T-cell (primary cell): ENCODE measurements at regions not wholly inside any gene's neighbourhood (a gene's known extent, or its start where the extent isn't known, plus 50 kb on each side); places are given as distances from the start of the nearest gene placed in this dataset.
A peak's percentile ranks its signal among the peaks of the same experiment; 100 is the strongest.

ENCODE experiments used
- ATAC-seq, 4 experiments: fragments of 200-7000 bp in 3 of 4; fragments of 150-1000 bp in 1 of 4; cut with Tn5 transposase; replicated peaks in 1 of 4; 1 replicate in 3 of 4; 2 replicates in 1 of 4; pipeline ENCODE4 v1.10.0; 2021; ENCODE audit warnings: moderate library complexity in 3 of 4, mild to moderate bottlenecking in 2 of 4, moderate number of reproducible peaks in 1 of 4
- CTCF ChIA-PET, 2 donors: fragments of 300-600 bp; sonication (Branson Sonifier 250); formaldehyde crosslinking; loops; one replicate each; lab custom pipeline; 2022; ENCODE audit warnings: antibody characterized with exemption in 2 of 2; lab: Charles Lee
- POLR2A ChIA-PET, 2 donors: fragments of 300-600 bp; sonication (Branson Sonifier 250); formaldehyde crosslinking; loops; one replicate each; lab custom pipeline; 2022; ENCODE audit warnings: antibody characterized with exemption in 2 of 2; lab: Charles Lee
- DNase-seq, 35 experiments: peaks; one replicate each; pipeline versions ENCODE4 v3.0.0 to v3.0.0-alpha.2; 2013 to 2023
- H3K27ac ChIP-seq: one replicate; pipeline ENCODE4 v1.5.1; 2013; ENCODE audit warnings: low read length
- H3K27me3 ChIP-seq, 2 experiments: replicated peaks in 1 of 2; 1 replicate in 1 of 2; 2 replicates in 1 of 2; pipeline versions ENCODE4 v1.6.1 to v1.7.0; 2013; ENCODE audit warnings: low read length in 1 of 2, mixed read lengths in 1 of 2; ENCODE audit not compliant: control insufficient read depth in 2 of 2, insufficient read depth in 2 of 2; ENCODE audit errors: extremely low read depth in 1 of 2
- H3K36me3 ChIP-seq, 2 donors: 1 replicate in 1 of 2; 2 replicates in 1 of 2; pipeline versions ENCODE4 v1.6.1 to v1.7.0; 2013; ENCODE audit warnings: low read length in 1 of 2; ENCODE audit not compliant: control insufficient read depth in 2 of 2, insufficient read depth in 1 of 2; ENCODE audit errors: extremely low read depth in 1 of 2
- H3K4me1 ChIP-seq, 2 experiments: 1 replicate in 1 of 2; 2 replicates in 1 of 2; pipeline versions ENCODE4 v1.6.1 to v1.7.0; 2013; ENCODE audit warnings: low read length in 2 of 2, mixed read lengths in 1 of 2; ENCODE audit not compliant: insufficient read depth in 2 of 2, control insufficient read depth in 1 of 2; ENCODE audit errors: extremely low read depth in 1 of 2
- H3K4me3 ChIP-seq, 2 donors: 1 replicate in 1 of 2; 2 replicates in 1 of 2; pipeline versions ENCODE4 v1.5.1 to v1.7.0; 2013; ENCODE audit warnings: mild to moderate bottlenecking in 2 of 2, low read length in 1 of 2, moderate library complexity in 1 of 2; ENCODE audit not compliant: control insufficient read depth in 1 of 2; ENCODE audit errors: extremely low read depth in 1 of 2
- H3K9me3 ChIP-seq: 2 replicates; pipeline ENCODE4 v1.7.0; 2013
- H3K27ac Mint-ChIP-seq, 2 donors: one replicate each; pipeline ENCODE4 v1.8.0; 2020 to 2021; ENCODE audit warnings: mild to moderate bottlenecking in 2 of 2, mixed read lengths in 2 of 2
- H3K27me3 Mint-ChIP-seq, 2 donors: one replicate each; pipeline ENCODE4 v1.8.0; 2021 to 2022; ENCODE audit warnings: mixed read lengths in 2 of 2
- H3K36me3 Mint-ChIP-seq: one replicate; pipeline ENCODE4 v1.8.0; 2021; ENCODE audit warnings: mixed read lengths
- H3K4me1 Mint-ChIP-seq, 3 donors: one replicate each; pipeline ENCODE4 v1.8.0; 2020 to 2022; ENCODE audit warnings: mixed read lengths in 3 of 3, mild to moderate bottlenecking in 1 of 3
- H3K4me3 Mint-ChIP-seq, 3 donors: one replicate each; pipeline ENCODE4 v1.8.0; 2020 to 2022; ENCODE audit warnings: mild to moderate bottlenecking in 3 of 3, mixed read lengths in 3 of 3, moderate library complexity in 3 of 3
- H3K9me3 Mint-ChIP-seq, 3 donors: one replicate each; pipeline ENCODE4 v1.8.0; 2020 to 2022; ENCODE audit warnings: mixed read lengths in 3 of 3
- WGBS: methylation state at CpG from one replicate; pipeline ENCODE4 v1.1.5; 2013; ENCODE audit warnings: missing lambda C conversion rate; ENCODE audit not compliant: insufficient coverage; 5-methylcytosine and 5-hydroxymethylcytosine counted together

DNA sequence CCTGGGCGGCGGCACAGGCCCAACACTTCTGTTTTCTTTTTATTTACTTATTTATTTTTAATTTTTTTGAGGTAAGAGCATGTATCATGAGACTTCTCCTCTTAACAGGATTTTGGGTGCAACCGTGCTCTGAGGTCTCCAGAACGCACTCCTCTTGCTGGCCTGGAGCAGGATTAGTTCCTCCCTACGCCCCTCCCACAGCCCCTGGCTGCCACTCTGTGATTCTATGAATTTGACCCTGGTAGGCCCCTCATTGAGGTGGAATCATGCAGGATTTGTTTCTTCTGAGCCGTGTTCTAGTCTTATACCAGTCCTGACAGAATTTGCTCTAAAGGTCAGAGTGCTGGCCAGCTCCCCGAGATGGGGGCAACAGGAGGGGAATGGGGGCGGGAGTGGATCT, 106.5 kb upstream of the HS6ST1 start:
- Histone ChIP-seq H3K27ac (no peak overlapping the region), H3K9me3 (no peaks in the 10 kb centered on the region), H3K36me3 (no peaks in the 10 kb centered on the region), H3K27me3 (peaks cover 0 to 25% of the 10 kb centered on the region in 2 experiments), H3K4me3 (no peak overlapping the region), H3K4me1 (no peaks in the 10 kb centered on the region)
- DNase-seq (no peak), ATAC-seq (no peak)
- Mint-ChIP-seq H3K4me1 (no peaks in the 10 kb centered on the region), H3K27me3 (peaks cover 0 to 11% of the 10 kb centered on the region in 2 donors), H3K4me3 (no peak overlapping the region), H3K9me3 (peaks cover 2 to 17% (median 10%) of the 10 kb centered on the region in 3 donors), H3K27ac (no peak overlapping the region), H3K36me3 (no peaks in the 10 kb centered on the region)
- CTCF ChIA-PET = no interaction called here
- WGBS = 89% methylated on average over 5 of the region's 8 CpGs
- POLR2A ChIA-PET = no interaction called here

DNA sequence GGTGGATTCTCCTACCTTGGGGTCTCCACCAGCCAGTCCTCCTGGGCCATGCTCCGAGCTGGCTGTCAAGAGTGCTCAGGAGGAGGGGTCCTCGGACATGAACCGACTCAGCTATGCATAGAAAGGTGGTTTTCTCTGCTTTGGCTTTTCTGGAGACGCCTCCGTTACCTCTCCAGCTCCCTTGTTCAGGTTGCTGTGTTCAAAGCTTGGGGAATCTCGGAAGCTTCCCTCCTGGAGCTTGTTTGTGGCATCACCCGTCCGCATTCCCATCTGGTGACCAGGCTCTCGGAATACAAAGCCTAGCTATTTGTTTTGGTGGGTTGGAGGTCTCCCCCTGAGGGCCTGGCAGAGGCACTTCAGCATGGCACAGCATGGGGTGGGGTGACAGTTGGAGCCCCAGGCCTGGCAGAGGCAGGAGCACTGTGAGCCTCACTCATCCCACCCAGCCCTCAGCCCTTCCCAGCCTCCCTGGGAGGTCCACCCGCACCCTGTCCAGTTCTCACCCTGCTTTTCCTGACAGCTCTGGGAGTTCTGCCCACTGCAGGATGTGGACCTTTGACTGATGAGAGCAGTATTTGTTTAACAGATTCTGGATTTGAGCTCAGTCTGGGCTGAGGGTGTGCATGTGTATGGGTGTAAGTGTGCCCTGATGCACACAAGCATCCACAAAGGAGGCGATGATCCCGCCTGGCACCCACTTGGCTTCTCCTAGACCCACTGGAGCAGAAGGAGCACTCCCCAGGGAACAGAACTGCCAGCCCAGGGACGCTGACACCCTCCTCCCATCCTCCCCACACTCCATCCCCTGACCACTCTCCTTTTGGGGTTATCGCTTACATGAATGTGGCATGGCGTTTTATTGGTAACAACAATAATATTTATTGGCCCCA, 107.3 kb upstream of the HS6ST1 start:
- Histone ChIP-seq H3K9me3 (no peaks in the 10 kb centered on the region), H3K27ac (no peak overlapping the region), H3K4me1 (no peaks in the 10 kb centered on the region), H3K27me3 (peaks cover 0 to 25% of the 10 kb centered on the region in 2 experiments), H3K4me3 (no peak overlapping the region), H3K36me3 (no peaks in the 10 kb centered on the region)
- POLR2A ChIA-PET = interaction anchor here in 1 of 2 donors (0.7 kb wide), 1 partner anchor 38 kb away, joined by 3 read pairs; no protein-coding TSS in a partner anchor
- no peak overlapping the region for H3K27ac Mint-ChIP-seq
- no peaks in the 10 kb centered on the region for H3K36me3 Mint-ChIP-seq
- peaks cover 0 to 11% of the 10 kb centered on the region in 2 donors for H3K27me3 Mint-ChIP-seq
- WGBS = 59% methylated on average over 8 of the region's 15 CpGs
- H3K4me3 Mint-ChIP-seq = no peak overlapping the region
- peaks cover 2 to 21% (median 10%) of the 10 kb centered on the region in 3 donors for H3K9me3 Mint-ChIP-seq
- CTCF ChIA-PET = no interaction called here
- H3K4me1 Mint-ChIP-seq = no peaks in the 10 kb centered on the region
- ATAC-seq (no peak), DNase-seq (no peak)

DNA sequence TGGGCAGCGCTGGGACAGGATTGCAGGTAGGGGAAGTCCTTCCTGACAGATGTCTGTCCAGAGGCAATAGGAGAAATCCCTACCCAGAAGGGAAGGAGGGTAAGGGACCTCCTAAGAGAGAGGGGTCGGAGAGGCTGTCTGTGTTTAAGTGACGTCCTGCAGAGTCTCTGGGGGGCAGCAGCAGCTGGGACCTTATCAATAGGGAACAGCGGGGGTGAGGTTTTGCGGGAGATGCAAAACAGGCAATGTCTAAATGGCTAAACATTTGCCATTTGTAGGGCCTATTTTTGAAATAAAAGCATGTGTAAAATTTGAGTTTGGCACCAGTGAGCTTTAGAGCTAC, 108.7 kb upstream of the HS6ST1 start:
- no peak overlapping the region for H3K27ac Mint-ChIP-seq
- H3K9me3 ChIP-seq = no peaks in the 10 kb centered on the region
- no peaks in the 10 kb centered on the region for H3K36me3 ChIP-seq
- H3K27me3 Mint-ChIP-seq = peaks cover 0 to 8% of the 10 kb centered on the region in 2 donors
- WGBS = 87% methylated on average over 4 of the region's 5 CpGs
- ATAC-seq (no peak), DNase-seq (no peak)
- H3K27me3 ChIP-seq = peaks cover 0 to 17% of the 10 kb centered on the region in 2 experiments
- H3K4me1 ChIP-seq = no peaks in the 10 kb centered on the region
- H3K4me3 Mint-ChIP-seq = no peak overlapping the region
- no peak overlapping the region for H3K27ac ChIP-seq
- ChIA-PET CTCF (no interaction called here), POLR2A (interaction anchor here in 1 of 2 donors (0.6 kb wide), 1 partner anchor 31 kb away, joined by 5 read pairs; no protein-coding TSS in a partner anchor)
- no peaks in the 10 kb centered on the region for H3K4me1 Mint-ChIP-seq
- H3K4me3 ChIP-seq = no peak overlapping the region
- peaks cover 3 to 21% (median 10%) of the 10 kb centered on the region in 3 donors for H3K9me3 Mint-ChIP-seq
- no peaks in the 10 kb centered on the region for H3K36me3 Mint-ChIP-seq

DNA sequence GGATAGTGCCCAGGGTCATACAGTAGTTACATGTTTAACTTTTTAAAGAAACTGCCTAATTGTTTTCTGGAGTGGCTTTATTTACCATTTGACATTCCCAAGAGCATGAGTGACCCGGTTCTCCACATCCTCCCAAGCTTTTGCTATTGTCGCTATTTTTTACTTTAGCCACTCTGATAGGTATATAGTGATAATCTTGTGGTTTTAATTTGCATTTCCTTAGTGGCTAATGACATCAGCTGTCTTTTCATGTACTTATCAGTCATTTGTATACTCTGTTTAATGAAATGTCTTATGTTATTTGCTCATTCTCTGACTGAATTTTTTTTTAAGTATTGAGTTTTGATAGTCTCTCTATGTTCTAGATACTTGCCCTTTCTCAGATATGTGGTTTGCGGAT, 109.7 kb upstream of the HS6ST1 start:
- WGBS = no CpG with 5 or more reads among the region's 3 CpGs

DNA sequence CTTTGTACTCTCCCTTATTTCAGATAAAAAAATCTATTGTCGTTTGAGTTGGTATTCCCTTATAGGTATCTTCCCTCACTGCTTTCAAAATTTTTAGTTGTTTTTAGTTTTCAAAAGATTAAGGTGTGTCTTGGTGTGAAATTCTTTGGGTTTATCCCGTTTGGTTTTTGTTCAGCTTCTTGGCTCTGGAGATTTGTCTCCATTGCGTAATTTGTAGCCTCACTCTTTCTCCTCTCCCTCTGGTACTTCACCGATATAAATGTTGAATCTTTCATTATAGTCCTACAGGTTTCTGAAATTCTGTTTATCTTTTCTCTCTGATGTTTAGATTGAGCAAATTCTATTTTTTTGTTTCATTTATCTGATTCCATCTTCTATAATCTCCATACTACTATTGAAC, 113.8 kb upstream of the HS6ST1 start:
- H3K27ac ChIP-seq = no peak overlapping the region
- H3K4me1 ChIP-seq = no peaks in the 10 kb centered on the region
- H3K4me3 Mint-ChIP-seq = no peak overlapping the region
- ChIA-PET POLR2A (no interaction called here), CTCF (no interaction called here)
- no peak overlapping the region for H3K4me3 ChIP-seq
- H3K9me3 ChIP-seq = no peaks in the 10 kb centered on the region
- peaks cover 0 to 17% of the 10 kb centered on the region in 2 donors for H3K27me3 Mint-ChIP-seq
- peaks cover 0 to 18% of the 10 kb centered on the region in 2 experiments for H3K27me3 ChIP-seq
- WGBS = no CpG with 5 or more reads among the region's 4 CpGs
- H3K4me1 Mint-ChIP-seq = no peaks in the 10 kb centered on the region
- no peak for DNase-seq
- H3K9me3 Mint-ChIP-seq = peaks cover 6 to 21% (median 10%) of the 10 kb centered on the region in 3 donors
- no peaks in the 10 kb centered on the region for H3K36me3 ChIP-seq
- H3K36me3 Mint-ChIP-seq = no peaks in the 10 kb centered on the region
- no peak overlapping the region for H3K27ac Mint-ChIP-seq
- ATAC-seq = no peak

More for the DNA sequence above, 109.7 kb upstream of the HS6ST1 start:
- H3K9me3 Mint-ChIP-seq = peaks cover 6 to 21% (median 10%) of the 10 kb centered on the region in 3 donors
- ChIA-PET POLR2A (no interaction called here), CTCF (no interaction called here)
- Histone ChIP-seq H3K4me3 (no peak overlapping the region), H3K27ac (no peak overlapping the region), H3K27me3 (peaks cover 0 to 17% of the 10 kb centered on the region in 2 experiments), H3K36me3 (no peaks in the 10 kb centered on the region), H3K9me3 (no peaks in the 10 kb centered on the region), H3K4me1 (no peaks in the 10 kb centered on the region)
- peaks cover 0 to 6% of the 10 kb centered on the region in 2 donors for H3K27me3 Mint-ChIP-seq
- DNase-seq (no peak), ATAC-seq (no peak)
- H3K4me3 Mint-ChIP-seq = no peak overlapping the region
- H3K36me3 Mint-ChIP-seq = no peaks in the 10 kb centered on the region
- H3K4me1 Mint-ChIP-seq = no peaks in the 10 kb centered on the region
- no peak overlapping the region for H3K27ac Mint-ChIP-seq

- Mint-ChIP-seq H3K4me1 (no peaks in the 10 kb centered on the region), H3K27ac (no peak overlapping the region), H3K4me3 (no peak overlapping the region), H3K9me3 (peaks cover 4 to 16% (median 7%) of the 10 kb centered on the region in 3 donors), H3K27me3 (peaks cover 0 to 15% of the 10 kb centered on the region in 2 donors), H3K36me3 (no peaks in the 10 kb centered on the region)
- ATAC-seq (no peak), DNase-seq (peak in 1 of 35 experiments; percentile 17)
- H3K4me1 ChIP-seq = no peaks in the 10 kb centered on the region
- WGBS = 50% methylated on average over 2 of the region's 3 CpGs
- ChIA-PET POLR2A (no interaction called here), CTCF (no interaction called here)
- peaks cover 0 to 27% of the 10 kb centered on the region in 2 experiments for H3K27me3 ChIP-seq
- no peaks in the 10 kb centered on the region for H3K9me3 ChIP-seq
- no peaks in the 10 kb centered on the region for H3K36me3 ChIP-seq
- no peak overlapping the region for H3K4me3 ChIP-seq
- no peak overlapping the region for H3K27ac ChIP-seq
Measured at GRCh38 chr2:128433911-128434550, 115.4 kb upstream of the HS6ST1 start.
